ENCODE measurements at regions not wholly inside any gene's neighbourhood (a gene's known extent, or its start where the extent isn't known, plus 50 kb on each side); places are given as distances from the start of the nearest gene placed in this dataset.
"Not testable (repeated sequence)": the region's sequence is repeated elsewhere in the genome, so short reads cannot be mapped to it uniquely, and the experiment has no call there.

DNA sequence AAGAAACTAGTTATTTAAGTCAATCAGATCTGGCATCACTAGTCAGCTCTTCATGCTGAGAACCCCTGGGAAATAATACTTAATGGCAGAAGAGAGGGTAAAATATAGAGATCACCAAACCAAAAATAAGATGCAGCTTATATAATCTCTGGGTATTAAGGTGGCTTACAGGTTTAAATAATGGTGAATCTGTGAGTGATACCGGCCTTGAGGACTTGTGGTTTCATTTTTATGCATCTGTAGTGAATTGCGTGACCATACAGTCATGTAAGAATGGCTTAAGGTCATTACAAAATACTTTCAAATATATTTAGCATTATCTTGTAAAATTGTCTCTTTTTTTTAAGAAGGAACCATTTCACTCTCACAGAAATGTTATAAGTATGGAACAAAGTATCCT is 1192.2 kb downstream of the RPIA start:
- not testable (repeated sequence) for H3K36me3 Mint-ChIP-seq (ENCODE audit: low read depth); H3K4me3 Mint-ChIP-seq; DNase-seq (ENCODE audit: low spot score); H3K27ac Mint-ChIP-seq; H3K27me3 Mint-ChIP-seq (ENCODE audit: low read depth); H3K4me1 Mint-ChIP-seq (ENCODE audit: low read depth); H3K9me3 Mint-ChIP-seq

DNA sequence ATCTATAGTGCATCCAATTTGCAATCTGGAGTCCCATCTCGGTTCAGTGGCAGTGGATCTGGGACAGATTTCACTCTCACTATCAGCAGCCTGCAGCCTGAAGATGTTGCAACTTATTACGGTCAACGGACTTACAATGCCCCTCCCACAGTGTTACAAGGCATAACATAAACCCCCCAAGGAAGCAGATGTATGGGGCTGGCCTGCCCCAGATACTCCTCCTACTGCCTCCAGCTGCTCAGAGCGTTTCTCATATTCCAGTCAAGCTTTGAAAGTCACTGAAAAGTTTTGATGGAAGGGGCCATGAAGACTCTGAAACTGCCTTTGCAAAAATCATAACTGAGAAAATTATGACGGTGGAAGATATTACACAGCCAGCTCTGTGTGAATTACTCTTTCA is 1193.6 kb downstream of the RPIA start:
- not testable (repeated sequence) for H3K27me3 Mint-ChIP-seq (ENCODE audit: low read depth); H3K36me3 Mint-ChIP-seq (ENCODE audit: low read depth); H3K9me3 Mint-ChIP-seq; DNase-seq (ENCODE audit: low spot score); H3K4me1 Mint-ChIP-seq (ENCODE audit: low read depth); H3K4me3 Mint-ChIP-seq; H3K27ac Mint-ChIP-seq

DNA sequence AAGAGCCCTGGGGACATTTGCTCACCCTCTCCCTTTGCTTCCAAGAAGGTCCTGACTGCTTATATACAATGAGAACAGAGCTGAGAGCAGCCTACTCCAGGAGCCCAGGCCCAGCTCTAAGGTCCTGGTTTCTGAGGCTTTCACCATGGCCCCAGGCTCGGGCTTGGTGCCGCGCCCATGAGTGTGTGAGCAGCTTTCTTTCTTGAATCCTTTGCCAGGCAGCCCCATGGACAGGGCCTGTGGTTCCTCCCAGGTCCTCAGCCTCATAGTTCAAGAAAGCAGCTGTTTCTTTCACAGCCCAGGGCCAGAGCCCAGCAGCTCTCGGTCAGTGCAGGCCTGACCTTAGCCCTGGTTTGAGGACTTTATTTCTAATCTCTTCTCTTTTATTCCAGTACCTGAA is 1197.2 kb downstream of the RPIA start:
- not testable (repeated sequence) for H3K4me1 Mint-ChIP-seq (ENCODE audit: low read depth); H3K9me3 Mint-ChIP-seq; H3K27me3 Mint-ChIP-seq (ENCODE audit: low read depth); H3K4me3 Mint-ChIP-seq; H3K36me3 Mint-ChIP-seq (ENCODE audit: low read depth); DNase-seq (ENCODE audit: low spot score); H3K27ac Mint-ChIP-seq

DNA sequence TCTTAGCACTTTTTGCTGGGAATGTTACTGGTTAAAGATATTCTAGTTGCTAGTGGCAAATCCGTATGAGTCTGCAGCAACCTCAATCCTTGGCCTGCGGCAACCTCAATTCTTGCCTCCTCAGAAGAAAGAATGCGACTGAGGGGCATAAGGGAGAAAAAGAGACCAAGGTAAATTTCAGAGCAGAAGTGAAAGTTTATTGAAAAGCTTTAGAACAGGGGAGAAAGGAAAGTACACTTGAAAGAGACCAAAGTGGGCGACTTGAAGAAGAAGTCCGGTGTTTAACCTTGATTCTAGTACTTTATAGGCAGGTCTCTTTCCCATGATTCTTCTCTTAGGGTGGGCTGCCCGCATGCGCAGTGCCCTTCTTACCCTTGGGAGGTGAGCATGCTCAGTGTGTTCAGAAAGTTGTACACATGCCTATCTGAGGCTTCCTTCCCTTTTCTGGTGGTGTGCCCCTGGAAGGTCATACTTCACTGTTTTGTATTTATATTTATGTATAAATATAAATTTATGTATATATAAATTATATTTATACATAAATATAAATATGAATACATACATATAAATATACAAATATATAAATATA is 1198.8 kb downstream of the RPIA start:
- H3K9me3 Mint-ChIP-seq; H3K27me3 Mint-ChIP-seq (ENCODE audit: low read depth); H3K4me3 Mint-ChIP-seq; DNase-seq (ENCODE audit: low spot score); H3K4me1 Mint-ChIP-seq (ENCODE audit: low read depth); H3K27ac Mint-ChIP-seq; H3K36me3 Mint-ChIP-seq (ENCODE audit: low read depth): not testable (repeated sequence)

DNA sequence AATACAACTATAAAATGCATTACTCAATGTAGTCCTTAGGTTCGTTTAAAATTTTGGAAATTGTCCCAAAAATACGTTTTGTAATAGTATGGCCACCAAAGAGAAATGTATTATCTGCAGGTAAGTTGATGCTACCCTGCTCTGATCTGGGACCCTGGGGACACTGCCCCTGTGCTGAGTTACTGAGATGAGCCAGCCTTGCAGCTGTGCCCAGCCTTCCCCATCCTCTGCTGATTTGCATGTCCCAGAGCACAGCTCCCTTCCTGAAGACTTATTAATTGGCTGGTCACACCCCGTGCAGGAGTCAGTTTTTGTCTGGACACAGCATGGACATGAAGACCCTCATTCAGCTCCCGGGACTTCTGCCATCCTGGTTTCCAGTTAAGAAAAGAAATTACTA is 1203.5 kb downstream of the RPIA start:
- H3K27ac Mint-ChIP-seq; H3K9me3 Mint-ChIP-seq; DNase-seq (ENCODE audit: low spot score); H3K36me3 Mint-ChIP-seq (ENCODE audit: low read depth); H3K4me1 Mint-ChIP-seq (ENCODE audit: low read depth); H3K27me3 Mint-ChIP-seq (ENCODE audit: low read depth); H3K4me3 Mint-ChIP-seq: not testable (repeated sequence)

DNA sequence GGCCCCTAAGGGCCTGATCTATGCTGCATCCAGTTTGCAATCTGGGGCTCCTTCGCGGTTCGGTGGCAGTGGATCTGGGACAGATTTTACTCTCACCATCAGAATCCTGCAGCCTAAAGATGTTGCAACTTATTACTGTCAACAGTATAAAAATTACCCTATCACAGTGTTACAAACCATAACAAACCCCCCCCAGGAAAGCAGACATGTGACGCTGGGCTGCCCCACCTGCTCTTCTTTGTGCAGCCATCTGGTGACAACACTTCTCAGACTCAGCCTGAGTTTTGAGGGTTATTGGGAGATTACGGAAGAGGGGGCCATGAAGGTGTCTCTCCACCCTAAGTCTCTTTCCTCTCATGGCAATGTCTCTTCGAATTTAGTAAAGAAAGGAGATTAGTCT is 1204.2 kb downstream of the RPIA start:
- DNase-seq (ENCODE audit: low spot score); H3K9me3 Mint-ChIP-seq; H3K4me1 Mint-ChIP-seq (ENCODE audit: low read depth); H3K27ac Mint-ChIP-seq; H3K4me3 Mint-ChIP-seq; H3K36me3 Mint-ChIP-seq (ENCODE audit: low read depth); H3K27me3 Mint-ChIP-seq (ENCODE audit: low read depth): not testable (repeated sequence)

DNA sequence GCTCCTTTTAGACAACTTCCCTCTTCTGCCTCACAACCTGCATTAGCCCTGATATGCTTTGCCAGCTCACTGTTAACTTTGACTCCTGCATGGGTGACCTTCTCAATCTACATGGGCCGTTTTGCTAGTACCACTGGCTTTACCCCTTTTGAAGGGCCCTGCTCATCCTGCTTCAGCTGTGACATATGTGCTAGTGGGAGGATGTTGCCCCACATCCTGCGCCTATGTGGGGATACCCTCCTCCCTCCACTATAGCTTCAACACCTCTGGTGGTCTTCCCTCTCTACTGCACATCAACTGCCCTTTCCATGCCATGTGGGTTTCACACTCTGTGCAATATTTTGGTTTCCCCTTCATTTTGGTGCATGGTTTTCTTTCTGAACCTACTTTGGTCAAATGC is 1235.5 kb downstream of the RPIA start:
- not testable (repeated sequence) for H3K4me3 Mint-ChIP-seq; H3K9me3 Mint-ChIP-seq; H3K27ac Mint-ChIP-seq; H3K27me3 Mint-ChIP-seq (ENCODE audit: low read depth); DNase-seq (ENCODE audit: low spot score); H3K4me1 Mint-ChIP-seq (ENCODE audit: low read depth); H3K36me3 Mint-ChIP-seq (ENCODE audit: low read depth)

DNA sequence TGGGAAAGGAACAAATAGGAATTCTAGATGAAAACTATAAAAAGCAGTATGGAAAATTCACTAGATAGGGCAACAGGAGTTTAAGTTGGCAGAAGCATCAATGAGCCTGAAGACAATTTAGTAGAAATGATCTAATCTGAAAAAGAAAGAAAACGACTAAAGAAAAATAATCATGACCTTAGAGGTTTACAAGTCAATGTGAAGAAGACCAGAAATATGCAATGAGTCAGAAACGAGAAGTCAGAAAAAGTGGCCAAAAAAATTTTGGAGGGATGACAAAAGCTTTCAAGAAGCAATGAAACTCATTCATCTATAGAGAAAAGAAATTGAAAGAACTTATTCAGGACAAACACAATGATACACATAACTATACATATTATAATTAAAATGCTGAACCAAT is 1244.0 kb downstream of the RPIA start:
- not testable (repeated sequence) for DNase-seq (ENCODE audit: low spot score); H3K27ac Mint-ChIP-seq; H3K9me3 Mint-ChIP-seq; H3K27me3 Mint-ChIP-seq (ENCODE audit: low read depth); H3K4me1 Mint-ChIP-seq (ENCODE audit: low read depth); H3K4me3 Mint-ChIP-seq; H3K36me3 Mint-ChIP-seq (ENCODE audit: low read depth)

DNA sequence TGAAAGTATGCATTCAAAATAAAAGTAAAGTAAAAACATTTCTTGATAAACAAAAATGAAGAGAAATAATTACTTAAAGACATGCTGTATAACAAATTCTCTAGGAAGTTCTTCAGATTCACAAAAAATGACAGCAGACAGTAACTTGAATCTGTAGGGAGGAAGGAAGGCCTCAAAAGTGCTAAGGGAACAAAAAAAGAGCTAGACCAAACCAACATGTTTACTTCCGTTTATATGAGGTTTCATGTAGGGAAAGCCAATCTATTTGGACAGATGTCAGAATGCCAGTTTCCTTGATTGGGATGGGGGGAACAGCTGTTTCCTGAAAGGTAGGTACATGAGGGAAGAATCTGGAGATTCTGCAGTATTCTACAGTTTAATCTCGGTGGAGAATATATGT is 1244.5 kb downstream of the RPIA start:
- not testable (repeated sequence) for DNase-seq (ENCODE audit: low spot score); H3K4me3 Mint-ChIP-seq; H3K4me1 Mint-ChIP-seq (ENCODE audit: low read depth); H3K36me3 Mint-ChIP-seq (ENCODE audit: low read depth); H3K27ac Mint-ChIP-seq; H3K9me3 Mint-ChIP-seq; H3K27me3 Mint-ChIP-seq (ENCODE audit: low read depth)

DNA sequence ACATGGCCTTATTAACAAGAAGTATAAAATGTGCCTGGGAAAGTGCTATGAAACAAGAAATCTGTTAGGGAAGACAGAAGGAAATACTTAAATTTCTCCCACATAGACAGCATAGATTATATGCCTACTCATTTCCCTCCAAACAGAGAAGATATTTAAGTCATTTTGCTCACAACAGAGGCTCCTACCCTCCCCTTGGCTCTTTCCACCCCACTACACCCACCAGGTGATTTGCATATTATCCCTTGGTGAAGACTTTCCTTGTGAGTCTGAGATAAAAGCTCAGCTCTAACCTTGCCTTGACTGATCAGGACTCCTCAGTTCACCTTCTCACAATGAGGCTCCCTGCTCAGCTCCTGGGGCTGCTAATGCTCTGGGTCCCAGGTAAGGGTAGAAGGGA is 1245.1 kb downstream of the RPIA start:
- H3K27ac Mint-ChIP-seq; H3K27me3 Mint-ChIP-seq (ENCODE audit: low read depth); H3K36me3 Mint-ChIP-seq (ENCODE audit: low read depth); DNase-seq (ENCODE audit: low spot score); H3K9me3 Mint-ChIP-seq; H3K4me1 Mint-ChIP-seq (ENCODE audit: low read depth); H3K4me3 Mint-ChIP-seq: not testable (repeated sequence)

DNA sequence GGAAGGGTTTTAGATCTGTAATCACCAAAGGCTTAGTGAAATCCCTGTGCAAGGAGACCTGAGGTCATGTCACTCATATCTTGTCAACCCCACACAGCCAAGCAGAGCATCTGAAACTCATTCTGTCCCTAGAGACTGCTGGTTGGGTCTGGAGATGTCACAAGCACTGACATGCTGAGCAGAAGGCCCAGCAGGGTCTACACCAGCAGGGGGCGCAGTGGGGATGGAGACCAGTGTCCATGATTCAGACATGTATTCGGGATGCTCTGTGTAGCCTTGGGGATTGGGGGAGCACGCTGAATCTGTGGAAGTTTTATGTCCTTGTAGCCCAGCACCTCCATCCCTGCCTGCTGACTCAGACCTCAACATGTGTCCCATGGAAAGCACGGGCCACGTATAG is 1247.3 kb downstream of the RPIA start:
- not testable (repeated sequence) for DNase-seq (ENCODE audit: low spot score); H3K9me3 Mint-ChIP-seq; H3K4me1 Mint-ChIP-seq (ENCODE audit: low read depth); H3K36me3 Mint-ChIP-seq (ENCODE audit: low read depth); H3K4me3 Mint-ChIP-seq; H3K27ac Mint-ChIP-seq; H3K27me3 Mint-ChIP-seq (ENCODE audit: low read depth)

DNA sequence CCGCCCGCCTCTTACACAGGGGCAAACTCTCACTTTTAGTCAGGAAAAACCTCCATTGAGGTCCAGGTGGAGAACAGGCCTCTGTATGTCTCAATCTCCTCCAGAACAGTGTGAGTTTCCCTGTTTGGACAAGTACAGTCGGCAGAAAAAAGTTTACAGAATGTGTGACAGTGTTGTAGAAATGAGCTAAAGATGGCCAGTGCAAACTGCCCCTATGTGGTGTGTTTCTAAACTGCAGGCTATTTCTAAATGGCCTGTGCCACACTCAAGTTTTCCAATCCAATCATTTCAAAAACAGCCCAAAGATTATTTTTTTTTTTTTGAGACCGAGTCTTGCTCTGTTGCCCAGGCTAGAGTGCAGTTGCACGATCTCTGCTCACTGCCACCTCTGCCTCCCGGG is 1252.8 kb downstream of the RPIA start:
- not testable (repeated sequence) for H3K27me3 Mint-ChIP-seq (ENCODE audit: low read depth); H3K27ac Mint-ChIP-seq; H3K4me1 Mint-ChIP-seq (ENCODE audit: low read depth); H3K36me3 Mint-ChIP-seq (ENCODE audit: low read depth); H3K4me3 Mint-ChIP-seq; H3K9me3 Mint-ChIP-seq; DNase-seq (ENCODE audit: low spot score)

DNA sequence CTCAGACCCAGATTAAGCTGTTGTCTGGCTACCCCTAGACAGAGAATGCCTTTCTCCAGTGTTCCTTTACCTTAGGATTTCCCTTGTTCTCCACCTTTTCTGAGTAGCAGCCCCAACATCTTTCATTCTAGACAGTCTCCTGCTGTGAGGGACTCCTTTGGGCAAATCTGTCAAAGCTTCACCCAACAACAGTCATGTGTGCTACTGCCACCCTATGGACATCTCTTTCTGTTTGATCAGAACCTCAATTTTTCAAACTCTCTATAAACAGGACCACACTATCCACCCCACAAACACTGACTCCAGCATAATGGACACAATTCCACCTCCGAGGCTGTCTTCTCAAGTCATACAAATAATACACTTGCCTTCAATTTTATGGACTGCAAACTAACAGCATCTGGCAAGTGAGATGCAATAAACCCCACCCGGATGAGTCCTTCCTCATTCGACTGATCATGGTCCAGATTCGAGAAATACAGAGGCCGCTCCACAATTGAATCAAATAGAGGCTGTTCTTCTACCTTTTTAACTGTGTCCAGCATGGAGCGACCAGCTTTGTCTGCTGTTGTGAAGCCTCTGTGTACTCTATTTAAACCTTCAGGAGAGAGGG is 1253.6 kb downstream of the RPIA start:
- H3K27me3 Mint-ChIP-seq (ENCODE audit: low read depth); DNase-seq (ENCODE audit: low spot score); H3K36me3 Mint-ChIP-seq (ENCODE audit: low read depth); H3K27ac Mint-ChIP-seq; H3K4me3 Mint-ChIP-seq; H3K4me1 Mint-ChIP-seq (ENCODE audit: low read depth); H3K9me3 Mint-ChIP-seq: not testable (repeated sequence)

DNA sequence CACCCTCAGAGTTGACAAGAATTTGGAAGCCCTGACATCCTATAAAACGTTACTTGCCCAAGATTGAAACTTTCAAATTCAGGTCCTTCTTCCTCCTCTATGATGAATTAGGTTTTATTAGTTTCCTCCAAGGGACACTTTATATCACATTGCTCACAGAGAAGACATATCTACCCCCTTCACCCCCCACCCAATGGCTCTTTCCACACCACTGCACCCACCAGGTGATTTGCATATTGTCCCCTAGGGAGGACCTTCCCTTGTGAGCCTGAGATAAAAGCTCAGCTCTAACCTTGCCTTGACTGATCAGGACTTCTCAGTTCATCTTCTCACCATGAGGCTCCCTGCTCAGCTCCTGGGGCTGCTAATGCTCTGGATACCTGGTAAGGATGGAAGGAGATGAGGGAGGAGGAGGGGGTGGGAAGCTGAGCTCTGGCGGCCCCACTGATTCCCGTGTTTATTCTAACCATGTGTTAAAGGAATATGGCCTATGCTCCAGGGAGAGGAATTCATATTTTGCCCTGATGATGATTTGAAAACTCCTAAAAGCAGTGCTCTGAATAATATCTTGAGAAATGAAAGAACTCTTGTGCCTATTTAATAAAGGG is 1255.8 kb downstream of the RPIA start:
- H3K4me1 Mint-ChIP-seq (ENCODE audit: low read depth); H3K27ac Mint-ChIP-seq; H3K4me3 Mint-ChIP-seq; DNase-seq (ENCODE audit: low spot score); H3K9me3 Mint-ChIP-seq; H3K36me3 Mint-ChIP-seq (ENCODE audit: low read depth); H3K27me3 Mint-ChIP-seq (ENCODE audit: low read depth): not testable (repeated sequence)

DNA sequence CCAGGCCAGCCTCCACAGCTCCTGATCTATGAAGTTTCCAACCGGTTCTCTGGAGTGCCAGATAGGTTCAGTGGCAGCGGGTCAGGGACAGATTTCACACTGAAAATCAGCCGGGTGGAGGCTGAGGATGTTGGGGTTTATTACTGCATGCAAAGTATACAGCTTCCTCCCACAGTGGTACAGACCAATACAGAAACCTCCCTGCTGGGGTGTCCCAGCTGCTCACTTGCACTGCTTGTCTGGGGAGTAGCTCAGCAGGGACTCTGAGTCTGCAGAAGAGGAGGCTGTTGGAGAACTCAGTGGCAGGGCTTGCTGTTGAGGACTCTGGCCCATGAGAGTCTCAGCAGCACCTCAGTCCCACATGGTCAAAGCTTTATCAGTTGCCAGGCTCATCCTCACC is 1256.6 kb downstream of the RPIA start:
- not testable (repeated sequence) for H3K4me3 Mint-ChIP-seq; H3K27me3 Mint-ChIP-seq (ENCODE audit: low read depth); H3K27ac Mint-ChIP-seq; H3K36me3 Mint-ChIP-seq (ENCODE audit: low read depth); DNase-seq (ENCODE audit: low spot score); H3K4me1 Mint-ChIP-seq (ENCODE audit: low read depth); H3K9me3 Mint-ChIP-seq

All from T-helper 2 cell treated with Interferon-gamma antibody and Interleukin-4, amounts not matched to agents 5 μg/mL and 100 μg/mL, for 36 hours (primary cell).